CD4-positive, alpha-beta T cell treated with Interleukin-15 for 1 hour (primary cell): ENCODE measurements at regions not wholly inside any gene's neighbourhood (a gene's known extent, or its start where the extent isn't known, plus 50 kb on each side); places are given as distances from the start of the nearest gene placed in this dataset.
"Not testable (repeated sequence)": the region's sequence is repeated elsewhere in the genome, so short reads cannot be mapped to it uniquely, and the experiment has no call there.

Experiments
- DNase-seq: peaks from one replicate; pipeline ENCODE4 v3.0.0-alpha.2; 2020

DNA sequence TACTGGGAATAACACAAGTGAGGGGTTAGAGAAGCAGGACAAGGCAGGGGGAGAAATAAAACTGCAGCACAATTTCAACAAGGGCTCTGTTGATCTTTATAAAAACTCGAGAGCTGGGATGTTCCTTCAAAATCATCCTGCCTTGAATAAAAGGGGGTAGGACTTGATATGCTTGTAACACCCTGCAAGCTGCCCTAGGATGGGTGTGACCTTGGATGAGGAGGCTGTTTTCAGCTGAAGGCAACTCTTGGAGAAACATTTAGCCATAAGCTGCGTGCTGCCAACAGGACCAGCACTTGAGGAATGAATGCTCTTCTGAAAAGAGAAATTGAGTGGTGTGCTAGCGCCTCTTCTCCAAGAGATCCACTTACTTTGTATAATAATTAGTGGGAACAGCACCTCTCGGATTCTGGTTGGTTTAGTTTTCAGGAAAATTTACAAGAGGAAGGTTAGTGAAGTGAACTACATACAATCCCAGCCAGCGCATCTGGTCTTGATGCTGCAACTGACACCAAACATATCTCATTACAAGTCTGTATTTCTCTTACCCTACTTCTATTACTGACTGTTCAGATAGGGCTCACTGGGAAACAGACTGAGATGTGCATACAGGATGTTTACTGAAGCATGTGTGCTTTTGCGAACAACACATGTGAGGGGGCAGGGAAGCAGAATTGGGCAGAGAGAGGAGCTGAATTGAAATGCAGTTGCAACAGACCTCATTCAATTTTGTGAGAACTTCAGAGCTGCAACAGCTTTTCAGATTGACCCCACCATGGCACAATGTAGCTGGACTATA lies 643.0 kb upstream of the GOLIM4 start:
- no peak for DNase-seq

DNA sequence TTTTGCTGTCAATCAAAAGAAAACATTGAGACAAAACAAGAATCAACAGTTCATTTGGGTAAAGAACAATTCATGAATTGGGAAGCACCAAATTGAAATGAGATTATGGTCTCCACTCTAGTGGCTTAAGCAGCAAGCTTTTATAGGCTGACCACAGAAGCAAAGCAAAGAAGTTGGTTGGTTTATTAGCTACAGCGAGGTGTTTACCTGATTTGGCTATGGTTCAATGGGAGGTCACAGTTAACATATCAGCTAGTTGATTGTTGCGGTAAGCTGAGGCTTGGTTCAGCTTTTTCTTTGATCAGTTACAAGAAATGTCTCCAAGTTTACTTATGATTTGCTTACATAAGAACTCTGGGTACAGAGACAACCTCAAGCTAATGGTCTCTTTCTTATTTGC lies 640.5 kb upstream of the GOLIM4 start:
- no peak for DNase-seq

DNA sequence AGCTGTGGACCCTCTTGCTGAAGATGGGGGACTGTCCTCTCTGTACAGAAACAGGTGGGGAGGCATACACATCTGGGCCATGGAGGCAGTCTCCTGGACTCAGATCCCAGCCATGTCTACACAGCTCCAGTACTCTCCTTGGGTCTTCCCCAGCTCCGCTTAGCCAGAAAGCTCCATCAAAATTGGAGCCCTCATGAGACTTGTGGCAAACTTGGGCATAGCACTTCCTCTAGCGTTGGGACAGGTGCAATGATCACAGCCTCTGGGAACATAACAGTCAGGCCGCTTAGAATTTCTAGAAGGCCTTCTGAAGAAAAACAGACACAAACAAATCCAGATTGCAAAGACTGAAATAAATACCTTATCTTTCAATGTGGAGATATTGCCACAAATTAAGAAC lies 634.3 kb upstream of the GOLIM4 start:
- DNase-seq, result no peak

DNA sequence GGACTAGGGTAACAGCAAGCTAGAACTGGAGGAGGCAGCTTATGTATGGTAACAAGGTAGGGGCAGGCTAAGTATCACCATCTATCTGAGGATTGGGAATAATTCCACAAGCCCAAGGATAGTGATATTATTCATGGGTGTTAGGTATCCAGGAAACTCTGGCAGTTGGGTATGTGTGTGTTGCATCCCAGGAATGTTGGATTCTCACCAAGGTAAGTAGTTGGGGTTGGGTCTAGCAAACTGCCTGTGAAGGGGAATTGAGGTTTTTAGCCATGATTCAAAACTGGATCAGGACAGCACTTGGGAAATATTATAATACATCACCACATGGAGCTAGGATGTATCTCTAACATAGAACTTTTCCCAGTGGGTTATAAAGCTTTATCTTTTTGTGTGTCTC lies 626.4 kb upstream of the GOLIM4 start:
- DNase-seq, result no peak

DNA sequence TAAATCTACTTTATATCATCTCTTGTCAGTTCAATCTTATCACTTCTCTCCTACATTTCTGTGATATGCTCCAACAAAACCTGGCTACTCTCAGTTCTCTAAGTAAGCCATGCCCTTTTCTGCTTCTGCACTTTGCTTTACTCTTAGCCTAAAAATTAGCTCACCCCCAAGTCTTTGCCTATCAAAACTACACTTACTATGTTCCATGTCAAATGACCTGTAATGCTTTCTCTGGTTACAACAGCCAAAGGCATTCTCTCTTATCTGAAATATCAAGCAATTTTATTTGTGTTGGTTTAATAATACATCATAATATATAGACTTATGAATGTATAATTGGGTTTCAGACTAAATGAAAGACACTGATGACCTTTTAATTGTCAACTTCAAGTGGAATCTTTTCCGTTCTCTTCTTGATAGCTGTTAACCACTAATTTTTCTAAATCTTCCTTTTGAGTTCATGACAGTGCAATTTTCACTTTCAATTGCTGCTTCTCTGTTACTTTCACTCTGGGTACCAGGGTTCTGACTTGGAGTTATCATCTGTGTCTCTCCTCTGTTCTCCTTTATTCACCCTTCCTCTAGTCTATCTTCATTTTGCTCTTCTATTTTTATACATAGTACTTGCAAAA lies 619.0 kb upstream of the GOLIM4 start:
- no peak for DNase-seq

DNA sequence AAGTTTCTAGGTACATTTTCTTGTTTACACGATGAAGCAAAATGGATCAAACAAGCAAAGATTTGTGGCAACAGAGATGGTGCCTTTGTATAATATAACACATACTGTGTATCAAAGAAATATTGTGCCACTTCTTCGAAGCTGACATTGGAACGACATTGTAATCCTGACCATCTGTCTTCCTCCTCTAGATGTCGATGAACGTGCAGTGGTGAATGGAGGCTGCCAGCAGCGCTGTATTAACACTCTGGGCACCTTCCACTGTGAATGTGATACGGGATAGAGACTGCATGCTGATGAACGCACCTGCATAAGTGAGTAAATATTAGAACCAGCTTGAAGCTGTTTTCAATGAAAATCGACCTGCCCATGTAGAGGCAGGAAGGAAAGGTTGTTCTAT lies 613.3 kb upstream of the GOLIM4 start:
- DNase-seq, result no peak

DNA sequence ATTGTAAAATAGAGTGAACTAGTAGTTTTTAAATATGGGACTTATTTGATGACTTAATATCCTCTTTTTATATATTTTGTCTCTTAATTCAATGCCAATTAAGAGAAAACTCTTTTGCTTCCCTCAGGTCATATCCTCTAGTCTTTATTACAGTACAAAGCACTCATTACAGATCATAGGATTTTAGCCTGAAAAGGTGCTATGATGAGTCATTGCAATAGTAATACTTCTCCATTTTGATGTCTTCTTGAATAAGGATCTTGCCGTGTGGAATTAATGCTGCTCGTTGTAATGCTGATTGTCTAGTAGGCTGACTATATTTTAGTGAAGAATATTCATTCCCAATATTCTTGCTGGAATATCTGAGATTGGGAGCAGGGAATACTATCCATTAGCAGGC lies 612.2 kb upstream of the GOLIM4 start:
- DNase-seq, result no peak

DNA sequence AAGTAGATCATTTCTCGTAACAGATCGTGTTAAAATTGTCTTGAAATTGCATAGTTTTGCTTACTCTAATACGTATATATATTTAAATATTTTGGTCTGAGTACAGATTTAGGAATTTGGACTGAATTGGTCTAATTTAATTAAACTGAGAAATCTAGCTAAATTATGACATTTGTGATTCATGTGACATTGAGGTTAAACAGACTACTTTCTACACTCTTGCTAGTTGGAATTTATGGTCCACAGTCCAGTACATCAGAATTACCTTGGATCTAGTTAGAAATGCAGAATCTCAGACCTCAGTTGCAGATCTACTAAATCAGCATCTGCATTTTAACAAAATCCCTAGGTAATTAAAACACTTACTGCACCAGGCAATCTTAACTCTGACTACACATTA lies 609.7 kb upstream of the GOLIM4 start:
- DNase-seq, result no peak

DNA sequence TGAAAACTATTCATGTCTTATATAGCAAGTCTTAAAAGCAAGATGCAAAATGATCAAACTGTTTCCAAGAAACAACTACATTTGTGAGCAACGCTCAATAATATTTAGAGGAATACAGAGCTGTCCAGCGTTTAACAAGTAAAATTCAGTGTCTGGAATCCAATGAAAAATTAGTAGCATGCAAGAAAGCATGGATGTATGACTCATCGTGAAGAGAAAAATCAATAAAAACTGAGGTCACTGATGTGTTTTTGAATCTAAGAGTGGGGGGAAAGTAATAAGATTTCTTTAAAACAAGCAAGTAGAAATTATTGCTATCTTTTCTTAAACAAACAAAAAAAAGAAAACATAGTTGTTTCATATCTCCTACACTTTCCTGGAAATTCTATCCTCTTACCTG lies 600.3 kb upstream of the GOLIM4 start:
- no peak for DNase-seq

DNA sequence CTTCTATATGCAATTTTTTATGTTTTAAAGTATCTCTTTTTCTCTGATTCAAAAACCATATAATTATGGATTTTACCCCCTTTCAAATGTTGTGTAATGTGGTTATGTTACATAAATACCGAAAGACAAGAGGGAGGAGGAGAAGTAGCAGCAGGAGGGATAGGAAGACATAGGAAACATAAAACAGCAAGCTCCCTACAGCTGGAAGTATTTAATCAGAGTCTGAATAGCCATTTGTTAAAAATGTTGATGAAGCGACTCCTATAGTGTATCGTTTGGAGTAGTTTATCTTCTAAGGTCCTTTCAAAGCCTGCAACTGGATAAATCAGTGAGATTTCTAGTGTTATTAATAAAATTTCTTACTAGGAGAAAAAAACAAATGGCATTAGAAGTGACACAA lies 598.1 kb upstream of the GOLIM4 start:
- DNase-seq, result no peak

DNA sequence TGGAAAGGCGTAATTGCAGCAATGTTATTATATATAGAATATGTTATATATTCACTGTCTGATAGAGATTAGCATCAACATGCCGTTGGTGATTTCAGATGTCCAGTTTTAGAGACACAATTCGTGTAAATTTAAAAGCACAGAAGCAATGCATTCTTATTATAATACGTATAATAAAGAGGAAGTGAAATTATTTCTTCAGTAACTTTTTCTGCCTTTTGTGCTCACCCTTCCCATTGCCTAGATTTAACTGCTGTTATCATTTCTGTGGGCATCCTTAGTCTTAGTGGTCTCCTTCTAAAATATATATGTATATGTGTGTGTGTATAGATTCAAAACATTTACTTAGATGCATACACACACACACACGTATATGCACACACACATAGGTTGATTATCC lies 592.5 kb upstream of the GOLIM4 start:
- DNase-seq, result no peak

DNA sequence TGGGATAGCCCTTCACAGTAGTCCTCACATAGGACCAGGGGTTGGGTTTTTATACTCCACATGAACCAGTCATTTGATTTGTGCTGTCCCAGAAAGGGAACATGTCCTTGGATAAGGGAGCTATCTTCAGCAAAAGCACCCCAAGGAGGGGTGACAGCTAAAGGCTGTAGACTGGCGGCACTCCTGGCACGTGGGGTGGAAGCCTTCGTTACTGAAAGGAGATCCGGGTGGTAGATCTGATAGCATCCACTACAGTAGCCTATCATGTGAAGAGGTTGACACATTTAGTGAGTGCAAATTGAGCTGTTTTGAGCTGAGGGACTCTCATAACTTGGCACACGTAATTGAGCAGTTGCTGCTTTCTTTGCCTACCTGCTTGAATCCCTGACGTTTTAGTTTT lies 588.8 kb upstream of the GOLIM4 start:
- DNase-seq, result no peak

DNA sequence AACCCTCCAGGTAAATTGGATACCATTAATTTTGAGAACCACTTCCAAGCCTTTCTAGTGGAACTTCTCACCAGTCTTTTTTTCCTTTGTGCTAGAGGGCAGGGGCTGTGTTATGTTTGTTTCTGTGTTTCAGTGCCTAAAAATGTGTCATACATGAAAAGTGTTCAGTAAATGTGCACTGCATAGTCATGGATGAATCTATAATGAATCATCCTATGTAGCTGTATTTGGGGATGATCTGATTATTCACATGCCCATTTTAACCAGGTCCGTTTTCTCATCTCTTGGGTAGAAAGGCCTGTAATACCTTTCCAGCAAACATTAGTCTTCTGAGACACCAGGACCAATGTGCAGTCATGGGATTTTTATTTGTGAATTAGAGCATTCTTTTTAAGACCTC lies 583.0 kb upstream of the GOLIM4 start:
- no peak for DNase-seq

DNA sequence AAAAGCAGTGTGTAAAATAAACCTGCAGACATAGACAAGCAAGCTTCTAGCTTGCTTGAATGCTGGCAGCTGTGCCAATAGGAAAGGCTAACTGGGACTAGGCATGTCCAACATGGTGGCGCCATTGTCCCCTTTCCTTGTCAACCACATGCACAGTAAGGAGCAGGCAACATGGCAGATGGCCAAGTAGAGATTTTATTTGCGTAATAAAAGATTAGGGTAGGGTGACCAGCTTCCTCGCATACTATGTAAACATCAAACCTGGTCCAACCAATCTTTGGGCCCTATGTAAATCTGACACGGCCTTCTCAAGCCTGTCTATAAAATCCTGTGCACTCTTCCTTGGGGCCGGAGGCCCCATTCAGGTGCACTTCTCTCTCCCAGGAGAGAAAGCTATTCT lies 575.4 kb upstream of the GOLIM4 start:
- DNase-seq, result no peak

DNA sequence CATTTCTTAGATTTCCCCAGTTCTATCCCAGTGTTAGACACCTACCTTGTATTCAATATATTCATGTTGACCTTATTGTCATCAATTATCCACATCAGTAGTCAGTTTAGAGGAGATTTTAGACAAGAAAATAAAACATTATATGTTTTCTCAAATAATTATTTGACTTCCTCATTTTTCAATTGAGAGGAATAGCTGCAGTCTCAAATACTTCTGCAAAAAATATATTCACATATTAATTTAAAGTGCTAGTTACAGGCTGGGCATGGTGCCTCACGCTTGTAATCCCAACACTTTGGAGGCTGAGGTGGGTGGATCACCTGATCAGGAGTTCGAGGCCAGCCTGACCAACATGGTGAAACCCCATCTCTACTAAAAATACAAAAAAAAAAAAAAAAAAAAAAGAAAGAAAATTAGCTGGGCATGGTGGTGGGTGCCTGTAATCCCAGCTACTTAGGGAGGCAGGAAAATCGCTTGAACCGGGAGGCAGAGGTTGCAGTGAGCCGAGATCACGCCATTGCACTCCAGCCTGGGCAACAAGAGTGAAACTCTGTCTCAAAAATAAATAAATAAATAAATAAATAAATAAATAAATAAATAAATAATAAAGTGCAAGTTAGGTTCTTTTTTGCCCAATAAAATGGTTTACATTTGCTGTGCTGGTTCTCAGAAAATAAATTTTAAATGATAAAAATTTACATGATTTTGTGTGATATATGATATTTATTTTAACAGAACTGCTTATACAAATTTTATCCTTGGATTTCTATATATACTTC lies 565.3 kb upstream of the GOLIM4 start:
- DNase-seq, result not testable (repeated sequence)

DNA sequence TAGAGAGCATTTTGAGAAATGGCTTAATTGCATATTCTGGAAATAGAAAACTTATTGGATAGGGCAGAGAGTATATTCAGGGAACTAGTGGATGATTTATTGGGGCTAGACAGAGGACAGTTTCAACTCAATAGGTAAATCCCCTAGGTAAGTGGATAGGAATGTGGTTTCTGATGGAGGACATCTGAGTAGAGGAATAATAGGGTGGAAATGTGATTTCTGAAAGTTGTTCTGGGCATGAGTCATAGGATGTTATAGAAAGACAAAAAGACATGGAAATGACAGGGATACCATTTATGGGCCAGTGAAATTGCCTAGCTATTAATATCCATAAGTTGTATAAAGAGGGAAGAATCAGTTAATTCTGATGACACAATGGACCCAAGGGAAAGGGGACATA lies 563.3 kb upstream of the GOLIM4 start:
- DNase-seq, result no peak

DNA sequence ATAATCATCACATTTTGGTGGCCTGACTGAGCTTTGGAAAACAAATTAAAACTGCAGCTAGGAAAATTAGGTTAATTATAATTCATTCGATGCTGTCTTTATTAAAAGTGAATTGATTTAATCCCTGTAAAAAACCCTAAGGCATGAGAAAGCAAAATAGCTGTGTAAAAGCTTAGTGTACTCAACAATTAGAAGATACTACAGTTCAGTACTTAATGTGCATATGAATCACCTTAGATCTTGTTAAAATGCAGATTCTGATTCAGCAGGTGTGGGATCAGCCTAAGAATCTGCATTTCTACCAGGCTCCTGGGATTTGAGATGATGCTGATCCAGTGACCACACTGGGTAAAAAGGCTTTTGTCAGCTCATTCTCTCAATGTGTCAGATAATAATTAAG lies 559.9 kb upstream of the GOLIM4 start:
- no peak for DNase-seq

DNA sequence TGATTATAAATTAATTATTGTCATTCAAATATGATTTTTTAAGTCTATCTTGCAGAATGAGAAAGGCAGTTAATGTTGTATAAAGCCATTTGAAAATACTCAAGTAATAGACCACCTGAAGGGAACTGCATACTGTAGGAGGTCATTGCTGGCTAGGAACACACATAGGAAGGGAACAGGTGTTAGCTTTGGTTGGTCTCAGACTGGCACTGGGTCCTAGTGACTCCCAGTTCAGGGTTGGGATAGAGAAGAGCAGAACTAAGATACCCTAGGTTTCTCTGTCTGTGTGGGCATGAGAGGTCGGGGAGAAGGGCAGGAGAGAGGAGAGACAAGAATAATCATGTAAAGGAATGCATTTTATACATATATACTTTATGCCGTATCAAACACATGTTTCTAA lies 559.0 kb upstream of the GOLIM4 start:
- DNase-seq, result no peak

DNA sequence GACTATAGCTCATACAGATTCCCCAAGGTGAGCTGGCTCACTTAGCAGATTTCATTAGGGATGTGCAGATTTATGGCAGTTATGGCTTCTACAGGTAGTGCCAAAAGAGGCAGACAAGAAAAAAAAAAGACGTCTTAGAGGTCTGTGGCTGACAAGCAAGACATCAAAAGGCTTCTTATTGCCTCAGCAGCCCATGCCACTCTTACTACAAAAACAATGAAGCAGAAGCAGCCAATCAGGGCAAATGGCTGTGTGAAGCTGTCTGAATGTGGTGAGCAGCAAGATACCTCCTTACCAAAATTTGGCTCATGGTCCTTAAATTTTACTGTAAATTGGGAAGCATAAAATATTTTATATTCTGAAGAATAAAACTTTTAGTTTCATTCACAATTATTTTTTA lies 557.5 kb upstream of the GOLIM4 start:
- DNase-seq, result no peak

DNA sequence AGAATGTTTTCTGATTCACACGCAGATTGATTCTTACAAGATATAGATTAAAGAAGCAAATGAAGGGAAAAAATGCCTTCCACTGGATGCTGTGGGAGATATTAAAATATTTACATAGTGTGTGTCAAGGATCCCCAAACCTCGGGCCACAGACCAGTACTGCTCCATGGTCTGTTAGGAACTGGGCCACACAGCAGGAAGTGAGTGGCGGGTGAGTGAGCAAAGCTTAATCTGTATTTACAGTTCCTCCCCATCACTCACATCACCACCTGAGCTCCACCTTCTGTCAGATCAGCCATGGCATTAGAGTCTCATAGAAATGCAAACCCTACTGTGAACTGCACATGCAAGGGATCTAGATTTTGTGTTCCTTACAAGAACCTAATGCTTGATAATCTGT lies 552.6 kb upstream of the GOLIM4 start:
- DNase-seq, result no peak

DNA sequence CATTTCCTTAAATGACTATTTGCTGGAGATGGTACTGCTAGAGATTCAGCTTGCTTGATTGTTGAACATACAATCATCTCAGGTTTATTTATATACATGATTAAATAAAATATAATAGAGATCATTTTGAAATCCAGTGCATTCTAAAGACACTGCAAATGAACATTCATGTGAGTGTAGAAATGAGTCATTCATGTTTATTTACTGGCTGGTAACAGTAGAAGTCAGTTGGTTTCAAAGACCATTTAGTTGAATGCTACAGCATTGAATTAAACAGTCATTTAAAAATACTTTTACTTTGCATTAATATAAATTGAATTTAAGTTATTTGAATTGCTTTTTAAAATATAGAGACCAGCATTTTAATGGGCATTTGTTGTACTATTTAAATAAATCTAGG lies 551.9 kb upstream of the GOLIM4 start:
- no peak for DNase-seq

DNA sequence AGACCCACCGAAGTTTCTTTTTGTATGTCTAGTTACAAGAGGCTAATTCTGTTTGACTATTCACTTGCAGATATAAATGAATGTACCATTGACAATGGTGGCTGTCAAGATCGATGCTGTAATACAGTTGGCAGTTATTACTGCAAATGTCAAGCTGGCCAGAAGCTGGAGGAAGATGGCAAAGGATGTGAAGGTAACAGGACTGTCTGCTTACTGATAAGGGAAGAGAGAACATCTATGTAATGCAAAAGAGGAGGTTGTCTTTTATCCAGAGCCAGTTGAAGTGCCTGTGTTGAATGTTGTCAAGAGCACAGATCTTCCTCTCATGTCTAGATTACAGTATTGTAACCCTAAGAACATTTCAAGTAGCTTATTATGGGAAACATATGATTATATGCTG lies 549.5 kb upstream of the GOLIM4 start:
- no peak for DNase-seq

DNA sequence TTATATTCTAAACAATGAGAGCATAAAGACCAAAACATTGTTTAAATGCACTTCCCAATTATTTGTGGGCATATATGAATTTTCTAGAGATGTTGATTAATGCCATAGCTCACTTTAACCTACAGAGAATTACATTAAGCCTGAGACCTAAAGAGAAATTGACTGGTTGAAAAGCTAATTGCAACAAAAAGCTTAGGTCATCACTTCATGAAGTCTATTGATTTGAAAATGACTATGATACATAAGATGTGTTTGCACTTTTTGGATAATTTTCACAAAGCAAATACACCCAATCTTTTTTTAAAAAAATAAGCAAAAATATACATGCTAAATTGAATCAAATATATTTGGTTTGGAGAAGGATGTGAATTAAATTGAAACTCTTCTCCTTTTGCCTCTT lies 532.8 kb upstream of the GOLIM4 start:
- DNase-seq, result no peak

DNA sequence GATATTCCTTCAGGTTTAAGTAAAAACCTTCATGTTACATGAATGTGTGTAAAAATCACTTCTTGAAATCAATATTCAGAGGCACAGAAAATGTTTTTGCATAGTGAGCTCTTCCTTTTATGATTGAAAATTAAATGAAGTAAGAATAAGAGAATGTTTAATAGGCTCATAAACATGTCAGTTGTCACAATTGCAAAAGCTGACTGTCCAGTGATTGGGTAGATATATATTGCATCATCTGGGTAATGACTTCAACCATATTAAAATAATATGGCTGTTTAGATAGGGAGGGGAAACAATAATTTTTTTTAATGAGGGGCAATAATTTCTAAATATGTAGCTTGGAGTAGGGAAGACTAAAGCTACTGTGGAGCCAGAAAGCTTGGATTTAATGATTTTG lies 529.8 kb upstream of the GOLIM4 start:
- no peak for DNase-seq
